ENCODE measurements at regions not wholly inside any gene's neighbourhood (a gene's known extent, or its start where the extent isn't known, plus 50 kb on each side); places are given as distances from the start of the nearest gene placed in this dataset.

GRCh38 chr12:87182696-87183233 lies 846.4 kb downstream of the C12orf50 start:
- POLR2A ChIA-PET: no interaction called here
- no peaks in the 10 kb centered on the region for H3K4me1 Mint-ChIP-seq (ENCODE audit: insufficient read depth, unreplicated experiment)

GRCh38 chr12:87171356-87171755 lies 857.8 kb downstream of the C12orf50 start:
- TF ChIP-seq CTCF (IDR thresholded peaks at IDR 0.05; ENCODE audit: unreplicated experiment): no peak
- BruUV-seq (replicated peaks): no TSS peak
- CTCF ChIA-PET: no interaction called here
- Mint-ChIP-seq H3K9me3 (ENCODE audit: unreplicated experiment) (peaks cover 28% of the 10 kb centered on the region), H3K27ac (ENCODE audit: low read depth, unreplicated experiment) (no peak overlapping the region), H3K27me3 (ENCODE audit: insufficient read depth, unreplicated experiment) (no peaks in the 10 kb centered on the region), H3K4me1 (ENCODE audit: insufficient read depth, unreplicated experiment) (no peaks in the 10 kb centered on the region), H3K36me3 (ENCODE audit: insufficient read depth, unreplicated experiment) (no peaks in the 10 kb centered on the region), H3K4me3 (ENCODE audit: unreplicated experiment) (no peak overlapping the region)
- no peak for DNase-seq (ENCODE audit: unreplicated experiment)
- intact Hi-C loops (cut with micrococcal nuclease): no loop called here
- POLR2A ChIA-PET: no interaction called here

More at GRCh38 chr12:87182696-87183233, 846.4 kb downstream of the C12orf50 start:
- H3K9me3 Mint-ChIP-seq (ENCODE audit: unreplicated experiment): no peaks in the 10 kb centered on the region
- BruUV-seq (replicated peaks): no TSS peak
- no peaks in the 10 kb centered on the region for H3K36me3 Mint-ChIP-seq (ENCODE audit: insufficient read depth, unreplicated experiment)
- no peak for DNase-seq (ENCODE audit: unreplicated experiment)
- TF ChIP-seq CTCF (IDR thresholded peaks at IDR 0.05; ENCODE audit: unreplicated experiment): no peak
- H3K4me3 Mint-ChIP-seq (ENCODE audit: unreplicated experiment): no peak overlapping the region
- H3K27ac Mint-ChIP-seq (ENCODE audit: low read depth, unreplicated experiment): no peak overlapping the region
- intact Hi-C loops (cut with micrococcal nuclease): no loop called here
- H3K27me3 Mint-ChIP-seq (ENCODE audit: insufficient read depth, unreplicated experiment): no peaks in the 10 kb centered on the region
- CTCF ChIA-PET: no interaction called here

- Mint-ChIP-seq H3K4me1 (ENCODE audit: insufficient read depth, unreplicated experiment) (no peaks in the 10 kb centered on the region), H3K27me3 (ENCODE audit: insufficient read depth, unreplicated experiment) (no peaks in the 10 kb centered on the region), H3K4me3 (ENCODE audit: unreplicated experiment) (no peak overlapping the region), H3K9me3 (ENCODE audit: unreplicated experiment) (peaks cover 33% of the 10 kb centered on the region), H3K27ac (ENCODE audit: low read depth, unreplicated experiment) (no peak overlapping the region), H3K36me3 (ENCODE audit: insufficient read depth, unreplicated experiment) (no peaks in the 10 kb centered on the region)
- ChIA-PET CTCF (no interaction called here), POLR2A (no interaction called here)
- DNase-seq (ENCODE audit: unreplicated experiment): no peak
- no peak for TF ChIP-seq CTCF (IDR thresholded peaks at IDR 0.05; ENCODE audit: unreplicated experiment)
- BruUV-seq (replicated peaks): no TSS peak
- intact Hi-C loops (cut with micrococcal nuclease): no loop called here
Observed at GRCh38 chr12:87169010-87169409, 860.2 kb downstream of the C12orf50 start.

- H3K4me3 Mint-ChIP-seq (ENCODE audit: unreplicated experiment): no peak overlapping the region
- intact Hi-C loops (cut with micrococcal nuclease): no loop called here
- H3K27ac Mint-ChIP-seq (ENCODE audit: low read depth, unreplicated experiment): no peak overlapping the region
- no TSS peak for BruUV-seq (replicated peaks)
- DNase-seq (ENCODE audit: unreplicated experiment): no peak
- peaks cover 8% of the 10 kb centered on the region for H3K4me1 Mint-ChIP-seq (ENCODE audit: insufficient read depth, unreplicated experiment)
- POLR2A ChIA-PET: no interaction called here
- no peak for TF ChIP-seq CTCF (IDR thresholded peaks at IDR 0.05; ENCODE audit: unreplicated experiment)
- H3K36me3 Mint-ChIP-seq (ENCODE audit: insufficient read depth, unreplicated experiment): no peaks in the 10 kb centered on the region
- CTCF ChIA-PET: no interaction called here
- no peaks in the 10 kb centered on the region for H3K27me3 Mint-ChIP-seq (ENCODE audit: insufficient read depth, unreplicated experiment)
- H3K9me3 Mint-ChIP-seq (ENCODE audit: unreplicated experiment): peaks cover 11% of the 10 kb centered on the region
Observed at GRCh38 chr12:87165733-87166375, 863.3 kb downstream of the C12orf50 start.
